T-cell (primary cell): ENCODE measurements at regions not wholly inside any gene's neighbourhood (a gene's known extent, or its start where the extent isn't known, plus 50 kb on each side); places are given as distances from the start of the nearest gene placed in this dataset.

Source experiments
- ATAC-seq, 4 experiments: fragments of 200-7000 bp in 3 of 4; fragments of 150-1000 bp in 1 of 4; cut with Tn5 transposase; replicated peaks in 1 of 4; 1 replicate in 3 of 4; 2 replicates in 1 of 4; pipeline ENCODE4 v1.10.0; 2021; ENCODE audit warnings: moderate library complexity in 3 of 4, mild to moderate bottlenecking in 2 of 4, moderate number of reproducible peaks in 1 of 4
- CTCF ChIA-PET, 2 donors: fragments of 300-600 bp; sonication (Branson Sonifier 250); formaldehyde crosslinking; loops; one replicate each; lab custom pipeline; 2022; ENCODE audit warnings: antibody characterized with exemption in 2 of 2; lab: Charles Lee
- POLR2A ChIA-PET, 2 donors: fragments of 300-600 bp; sonication (Branson Sonifier 250); formaldehyde crosslinking; loops; one replicate each; lab custom pipeline; 2022; ENCODE audit warnings: antibody characterized with exemption in 2 of 2; lab: Charles Lee
- DNase-seq, 35 experiments: peaks; one replicate each; pipeline versions ENCODE4 v3.0.0 to v3.0.0-alpha.2; 2013 to 2023
- H3K27ac ChIP-seq: one replicate; pipeline ENCODE4 v1.5.1; 2013; ENCODE audit warnings: low read length
- H3K27me3 ChIP-seq, 2 experiments: replicated peaks in 1 of 2; 1 replicate in 1 of 2; 2 replicates in 1 of 2; pipeline versions ENCODE4 v1.6.1 to v1.7.0; 2013; ENCODE audit warnings: low read length in 1 of 2, mixed read lengths in 1 of 2; ENCODE audit not compliant: control insufficient read depth in 2 of 2, insufficient read depth in 2 of 2; ENCODE audit errors: extremely low read depth in 1 of 2
- H3K36me3 ChIP-seq, 2 donors: 1 replicate in 1 of 2; 2 replicates in 1 of 2; pipeline versions ENCODE4 v1.6.1 to v1.7.0; 2013; ENCODE audit warnings: low read length in 1 of 2; ENCODE audit not compliant: control insufficient read depth in 2 of 2, insufficient read depth in 1 of 2; ENCODE audit errors: extremely low read depth in 1 of 2
- H3K4me1 ChIP-seq, 2 experiments: 1 replicate in 1 of 2; 2 replicates in 1 of 2; pipeline versions ENCODE4 v1.6.1 to v1.7.0; 2013; ENCODE audit warnings: low read length in 2 of 2, mixed read lengths in 1 of 2; ENCODE audit not compliant: insufficient read depth in 2 of 2, control insufficient read depth in 1 of 2; ENCODE audit errors: extremely low read depth in 1 of 2
- H3K4me3 ChIP-seq, 2 donors: 1 replicate in 1 of 2; 2 replicates in 1 of 2; pipeline versions ENCODE4 v1.5.1 to v1.7.0; 2013; ENCODE audit warnings: mild to moderate bottlenecking in 2 of 2, low read length in 1 of 2, moderate library complexity in 1 of 2; ENCODE audit not compliant: control insufficient read depth in 1 of 2; ENCODE audit errors: extremely low read depth in 1 of 2
- H3K9me3 ChIP-seq: 2 replicates; pipeline ENCODE4 v1.7.0; 2013
- H3K27ac Mint-ChIP-seq, 2 donors: one replicate each; pipeline ENCODE4 v1.8.0; 2020 to 2021; ENCODE audit warnings: mild to moderate bottlenecking in 2 of 2, mixed read lengths in 2 of 2
- H3K27me3 Mint-ChIP-seq, 2 donors: one replicate each; pipeline ENCODE4 v1.8.0; 2021 to 2022; ENCODE audit warnings: mixed read lengths in 2 of 2
- H3K36me3 Mint-ChIP-seq: one replicate; pipeline ENCODE4 v1.8.0; 2021; ENCODE audit warnings: mixed read lengths
- H3K4me1 Mint-ChIP-seq, 3 donors: one replicate each; pipeline ENCODE4 v1.8.0; 2020 to 2022; ENCODE audit warnings: mixed read lengths in 3 of 3, mild to moderate bottlenecking in 1 of 3
- H3K4me3 Mint-ChIP-seq, 3 donors: one replicate each; pipeline ENCODE4 v1.8.0; 2020 to 2022; ENCODE audit warnings: mild to moderate bottlenecking in 3 of 3, mixed read lengths in 3 of 3, moderate library complexity in 3 of 3
- H3K9me3 Mint-ChIP-seq, 3 donors: one replicate each; pipeline ENCODE4 v1.8.0; 2020 to 2022; ENCODE audit warnings: mixed read lengths in 3 of 3
- WGBS: methylation state at CpG from one replicate; pipeline ENCODE4 v1.1.5; 2013; ENCODE audit warnings: missing lambda C conversion rate; ENCODE audit not compliant: insufficient coverage; 5-methylcytosine and 5-hydroxymethylcytosine counted together

DNA sequence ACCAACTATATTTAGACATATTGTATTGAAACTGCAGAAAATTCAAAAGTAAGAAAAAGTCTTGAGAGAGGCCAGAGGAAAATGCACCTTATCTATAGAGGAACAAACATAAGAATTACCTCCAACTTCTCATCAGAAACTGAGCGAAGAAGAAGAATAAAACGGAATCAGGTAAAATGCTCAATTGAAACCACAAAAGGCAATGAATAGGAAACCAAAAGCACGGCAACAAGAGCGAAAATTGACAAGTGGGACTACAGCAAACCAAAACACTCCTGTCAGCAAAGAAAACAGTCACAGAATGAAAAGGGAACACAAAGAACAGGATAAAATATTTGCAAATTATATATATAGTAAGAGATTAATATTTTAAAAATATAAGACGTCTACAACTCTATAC, 61.9 kb upstream of the PARP11 start:
- Mint-ChIP-seq H3K9me3 (no peaks in the 10 kb centered on the region), H3K4me1 (peaks cover 61 to 70% (median 66%) of the 10 kb centered on the region in 3 donors), H3K27ac (peak overlapping the region; percentile 81 to 88), H3K27me3 (no peaks in the 10 kb centered on the region), H3K4me3 (peak overlapping the region; percentile 66 to 77 (median 67)), H3K36me3 (no peaks in the 10 kb centered on the region)
- POLR2A ChIA-PET = interaction anchor here in 1 of 2 donors (0.6 kb wide), 1 partner anchor 26 kb away, joined by 3 read pairs; no protein-coding TSS in a partner anchor
- peak in 1 of 35 experiments; percentile 54 for DNase-seq
- CTCF ChIA-PET = interaction anchor here (0.6 to 2.5 kb wide), 3 partner anchors 27 to 179 kb away, joined by 4 to 9 read pairs (median 5); no protein-coding TSS in a partner anchor
- Histone ChIP-seq H3K36me3 (no peaks in the 10 kb centered on the region), H3K4me1 (peaks cover 30 to 38% of the 10 kb centered on the region in 2 experiments), H3K4me3 (peak overlapping the region in 1 of 2 donors; percentile 26), H3K9me3 (peaks cover 3% of the 10 kb centered on the region), H3K27me3 (no peaks in the 10 kb centered on the region), H3K27ac (peak overlapping the region; percentile 25)
- WGBS = no CpG with 5 or more reads among the region's 5 CpGs
- ATAC-seq = peak; percentile 31 to 51 (median 38)

DNA sequence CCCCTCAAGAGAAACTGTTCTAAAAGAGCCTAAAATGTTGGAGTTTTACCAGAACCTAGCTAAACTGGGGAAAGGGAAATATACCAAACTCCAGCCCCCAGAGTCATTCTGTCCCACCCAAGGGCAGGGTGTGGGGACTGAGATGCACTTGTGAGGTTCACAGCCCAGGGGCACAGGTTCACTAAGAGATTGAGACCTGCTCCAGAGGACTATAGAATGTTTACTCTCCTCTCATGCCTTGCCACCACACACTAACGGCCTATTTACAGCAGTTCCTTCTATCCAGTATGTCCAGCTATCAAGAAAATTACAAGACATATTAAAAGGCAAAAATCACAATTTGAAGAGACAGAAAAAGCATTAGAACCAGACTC, 60.6 kb upstream of the PARP11 start:
- no peaks in the 10 kb centered on the region for H3K27me3 ChIP-seq
- ATAC-seq = peak in 2 of 4 experiments; percentile 25 to 29
- Mint-ChIP-seq H3K27ac (peak overlapping the region; percentile 91 to 92), H3K4me3 (peak overlapping the region; percentile 67 to 77 (median 73)), H3K27me3 (no peaks in the 10 kb centered on the region), H3K36me3 (no peaks in the 10 kb centered on the region), H3K4me1 (peaks cover 72 to 74% (median 73%) of the 10 kb centered on the region in 3 donors), H3K9me3 (no peaks in the 10 kb centered on the region)
- peak overlapping the region; percentile 26 to 48 for H3K4me3 ChIP-seq
- POLR2A ChIA-PET = interaction anchor here in 1 of 2 donors (0.6 kb wide), 3 partner anchors 8 to 66 kb away, joined by 3 read pairs; no protein-coding TSS in a partner anchor
- H3K4me1 ChIP-seq = peaks cover 30 to 42% of the 10 kb centered on the region in 2 experiments
- H3K27ac ChIP-seq = peak overlapping the region; percentile 35
- H3K36me3 ChIP-seq = no peaks in the 10 kb centered on the region
- no peak for DNase-seq
- WGBS = 67% methylated on average over 1 of the region's 1 CpG
- CTCF ChIA-PET = interaction anchor here in 1 of 2 donors (0.7 to 2.5 kb wide), 2 partner anchors 29 to 43 kb away, joined by 4 to 9 read pairs; no protein-coding TSS in a partner anchor
- H3K9me3 ChIP-seq = peaks cover 3% of the 10 kb centered on the region

DNA sequence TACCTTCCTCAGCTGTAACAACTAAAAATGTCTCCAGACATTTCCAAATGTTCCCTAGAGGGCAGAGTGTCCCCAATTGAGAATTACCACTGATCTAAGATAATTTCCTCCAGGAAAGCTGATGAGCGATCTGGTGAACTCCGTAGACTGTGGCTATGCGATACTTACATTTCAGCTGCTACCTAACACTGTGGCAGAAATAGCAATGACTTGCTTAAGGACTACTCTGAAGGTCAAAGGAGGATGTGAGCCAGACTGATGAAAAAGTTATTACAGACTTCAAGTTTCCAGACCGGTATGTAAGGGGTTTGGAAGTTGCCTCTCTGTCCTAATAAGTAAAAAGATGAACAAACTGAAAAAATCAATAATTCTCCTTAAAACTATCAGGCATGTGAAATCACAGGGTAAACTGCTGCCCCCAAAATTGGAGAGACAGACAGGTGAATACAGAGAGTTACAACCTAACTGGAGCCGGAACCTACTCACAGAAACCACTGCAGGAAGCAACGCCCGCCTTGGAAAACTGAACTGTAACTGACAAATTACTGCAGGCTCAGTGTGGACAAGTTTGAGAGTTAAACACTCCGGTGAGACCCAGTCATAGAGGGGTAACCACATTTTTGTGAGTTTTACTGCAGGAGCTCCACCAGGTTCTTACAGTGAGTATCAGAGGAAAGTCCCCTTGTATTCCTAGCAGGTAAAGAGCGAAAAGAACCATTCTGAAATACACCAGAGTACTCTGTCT, 60.0 kb upstream of the PARP11 start:
- 75% methylated on average over 2 of the region's 9 CpGs for WGBS
- ChIA-PET CTCF (interaction anchor here in 1 of 2 donors (0.7 to 2.5 kb wide), 2 partner anchors 29 to 43 kb away, joined by 4 to 9 read pairs; no protein-coding TSS in a partner anchor), POLR2A (interaction anchor here in 1 of 2 donors (0.5 to 0.6 kb wide), 2 partner anchors 52 to 195 kb away, joined by 3 read pairs; no protein-coding TSS in a partner anchor)
- Mint-ChIP-seq H3K9me3 (no peaks in the 10 kb centered on the region), H3K27me3 (no peaks in the 10 kb centered on the region), H3K27ac (peak overlapping the region; percentile 91 to 92), H3K36me3 (no peaks in the 10 kb centered on the region), H3K4me3 (peak overlapping the region; percentile 67 to 77 (median 73)), H3K4me1 (peaks cover 75 to 76% (median 76%) of the 10 kb centered on the region in 3 donors)
- peak overlapping the region; percentile 35 for H3K27ac ChIP-seq
- H3K4me1 ChIP-seq = peaks cover 30 to 40% of the 10 kb centered on the region in 2 experiments
- peaks cover 3% of the 10 kb centered on the region for H3K9me3 ChIP-seq
- peak overlapping the region; percentile 26 to 48 for H3K4me3 ChIP-seq
- H3K27me3 ChIP-seq = no peaks in the 10 kb centered on the region
- H3K36me3 ChIP-seq = no peaks in the 10 kb centered on the region
- DNase-seq = peak in 3 of 35 experiments; percentile 9 to 30 (median 28)
- ATAC-seq = peak; percentile 32 to 70 (median 53)

DNA sequence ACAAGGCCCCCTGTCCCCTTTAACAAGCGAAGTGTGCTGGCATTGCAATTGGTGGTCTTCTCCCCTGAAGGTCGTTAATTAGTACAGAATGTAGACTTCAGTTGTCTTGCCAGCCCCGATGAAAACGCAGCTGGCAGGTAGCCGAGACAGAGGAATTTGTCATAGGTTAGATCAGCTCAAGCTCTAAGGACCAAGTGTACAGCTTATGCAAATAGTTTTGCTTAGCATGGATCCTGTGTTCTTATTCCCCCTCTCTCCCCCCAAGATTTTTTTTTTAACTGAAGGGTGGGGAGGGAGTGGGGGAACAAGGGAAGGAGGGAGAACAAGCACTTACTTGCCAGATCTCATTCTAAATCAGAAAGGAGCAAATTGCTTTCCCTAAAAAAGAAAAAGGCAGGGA, 58.6 kb upstream of the PARP11 start:
- CTCF ChIA-PET = interaction anchor here in 1 of 2 donors (0.7 kb wide), 1 partner anchor 31 kb away, joined by 3 read pairs; no protein-coding TSS in a partner anchor
- ATAC-seq = no peak
- Mint-ChIP-seq H3K4me3 (peak overlapping the region in 1 of 3 donors; percentile 25), H3K27ac (peak overlapping the region; percentile 84 to 92), H3K9me3 (no peaks in the 10 kb centered on the region), H3K27me3 (no peaks in the 10 kb centered on the region), H3K36me3 (no peaks in the 10 kb centered on the region), H3K4me1 (peaks cover 75 to 76% (median 76%) of the 10 kb centered on the region in 3 donors)
- no peak overlapping the region for H3K4me3 ChIP-seq
- no peak overlapping the region for H3K27ac ChIP-seq
- WGBS = no CpG with 5 or more reads among the region's 5 CpGs
- no peaks in the 10 kb centered on the region for H3K27me3 ChIP-seq
- POLR2A ChIA-PET = no interaction called here
- H3K9me3 ChIP-seq = no peaks in the 10 kb centered on the region
- no peaks in the 10 kb centered on the region for H3K36me3 ChIP-seq
- DNase-seq = no peak
- H3K4me1 ChIP-seq = peaks cover 30 to 40% of the 10 kb centered on the region in 2 experiments

DNA sequence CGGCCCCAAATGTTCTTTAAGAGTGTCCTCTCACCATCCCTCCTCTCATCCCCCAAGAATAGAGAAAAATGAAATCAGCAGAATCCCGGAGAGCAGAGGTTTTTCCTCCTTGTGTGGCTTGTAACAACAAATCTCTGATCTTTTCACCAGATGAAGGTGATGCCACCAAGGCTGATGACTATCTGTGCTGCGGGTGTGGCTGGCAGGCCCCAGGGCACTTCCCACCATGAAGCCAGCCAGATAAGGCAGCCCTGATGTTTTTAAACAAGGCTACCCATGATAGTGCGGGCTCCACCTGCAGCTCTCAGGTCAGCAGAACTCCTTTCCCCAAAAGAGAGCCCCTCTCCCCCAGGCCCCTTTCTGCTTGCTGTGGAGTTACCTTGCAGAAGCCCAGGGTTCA, 58.0 kb upstream of the PARP11 start:
- Histone ChIP-seq H3K27ac (no peak overlapping the region), H3K9me3 (no peaks in the 10 kb centered on the region), H3K4me1 (peaks cover 30 to 40% of the 10 kb centered on the region in 2 experiments), H3K36me3 (no peaks in the 10 kb centered on the region), H3K27me3 (no peaks in the 10 kb centered on the region), H3K4me3 (no peak overlapping the region)
- peaks cover 0 to 3% (median 2%) of the 10 kb centered on the region in 3 donors for H3K9me3 Mint-ChIP-seq
- DNase-seq = peak in 14 of 35 experiments; percentile 15 to 52 (median 22)
- ChIA-PET POLR2A (no interaction called here), CTCF (no interaction called here)
- no peaks in the 10 kb centered on the region for H3K36me3 Mint-ChIP-seq
- H3K4me3 Mint-ChIP-seq = peak overlapping the region in 1 of 3 donors; percentile 9
- H3K27me3 Mint-ChIP-seq = no peaks in the 10 kb centered on the region
- H3K4me1 Mint-ChIP-seq = peaks cover 72 to 80% (median 76%) of the 10 kb centered on the region in 3 donors
- ATAC-seq = peak; percentile 56 to 81 (median 69)
- WGBS = 48% methylated on average over 3 of the region's 4 CpGs
- H3K27ac Mint-ChIP-seq = peak overlapping the region; percentile 72 to 74
